EL (cell line): ENCODE measurements at regions not wholly inside any gene's neighbourhood (a gene's known extent, or its start where the extent isn't known, plus 50 kb on each side); places are given as distances from the start of the nearest gene placed in this dataset.
A peak's percentile ranks its signal among the peaks of the same experiment; 100 is the strongest.
"Not testable (repeated sequence)": the region's sequence is repeated elsewhere in the genome, so short reads cannot be mapped to it uniquely, and the experiment has no call there.

Experiments
- DNase-seq: peaks from one replicate; pipeline ENCODE4 v3.0.0-alpha.2; 2016

DNA sequence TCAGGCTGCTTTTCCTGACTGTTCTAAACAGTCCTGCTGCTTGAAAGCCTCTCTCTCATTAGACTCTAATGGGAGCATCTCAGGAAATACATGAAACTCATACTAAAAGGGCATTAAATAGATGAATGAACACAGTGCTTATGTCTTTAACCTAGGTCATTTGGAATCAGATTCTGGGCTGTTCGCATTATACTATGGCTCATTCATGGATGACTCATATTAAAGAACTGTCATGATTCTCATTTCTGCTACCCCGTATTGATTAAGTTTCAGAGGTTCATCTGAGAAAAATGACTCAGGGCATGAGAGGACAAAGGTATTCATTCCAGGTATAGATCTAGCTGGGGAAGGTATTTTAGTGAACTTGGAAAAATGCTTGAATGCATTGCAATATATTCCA, 335.5 kb downstream of the GJA1 start:
- peak; percentile 21 for DNase-seq

DNA sequence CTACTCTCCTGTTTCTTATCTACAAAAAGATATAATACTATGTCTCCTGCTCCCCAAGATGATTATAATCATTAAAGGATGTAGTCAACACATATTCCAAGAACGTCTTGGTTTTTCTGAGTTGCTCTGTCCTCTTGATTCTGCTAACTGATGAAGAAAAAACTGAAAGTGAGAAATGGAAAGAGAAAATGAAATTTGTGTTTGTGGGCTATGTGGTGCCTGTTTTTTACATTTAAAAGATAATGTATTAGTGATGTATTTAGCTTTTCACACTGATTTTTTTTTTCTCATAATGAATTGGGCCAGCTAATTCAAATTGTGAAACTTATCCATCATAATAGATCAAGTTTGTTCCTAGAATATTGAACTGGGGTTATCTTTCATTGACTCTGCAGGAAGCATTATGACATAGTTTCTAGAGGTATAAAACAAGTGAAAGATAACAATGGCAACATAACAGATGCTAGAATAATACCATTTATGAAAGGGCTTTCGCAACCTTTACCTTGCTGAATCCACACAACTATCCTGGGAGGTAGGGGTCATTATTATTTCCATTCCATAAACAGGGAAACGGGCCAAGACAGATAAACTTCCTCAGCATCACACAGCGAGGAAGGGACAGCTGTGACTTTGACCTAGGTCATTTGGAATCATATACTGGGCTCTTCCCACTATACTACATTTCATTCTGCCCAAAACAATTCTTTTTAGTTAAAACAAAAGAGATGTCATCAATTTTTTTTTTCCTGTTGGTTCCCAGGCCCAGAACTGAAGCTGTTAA, 336.7 kb downstream of the GJA1 start:
- DNase-seq: no peak

DNA sequence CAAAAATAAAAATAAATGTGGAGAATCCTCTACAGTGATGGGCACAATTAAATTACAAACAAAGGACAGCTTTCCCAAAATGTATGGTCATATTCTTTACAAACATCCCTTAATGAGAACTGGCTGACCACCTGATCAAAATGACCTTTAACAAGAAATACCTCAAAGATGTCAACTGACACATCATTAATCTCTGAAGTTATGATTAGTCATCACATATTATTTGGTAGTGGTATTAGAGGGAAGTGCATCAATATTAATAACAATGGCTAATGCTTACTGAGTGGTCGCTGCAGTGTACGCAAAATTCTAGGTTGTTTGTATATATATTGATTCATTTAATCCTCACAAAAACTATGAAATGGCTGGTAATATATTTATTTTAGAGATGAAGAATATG, 340.6 kb downstream of the GJA1 start:
- no peak for DNase-seq

DNA sequence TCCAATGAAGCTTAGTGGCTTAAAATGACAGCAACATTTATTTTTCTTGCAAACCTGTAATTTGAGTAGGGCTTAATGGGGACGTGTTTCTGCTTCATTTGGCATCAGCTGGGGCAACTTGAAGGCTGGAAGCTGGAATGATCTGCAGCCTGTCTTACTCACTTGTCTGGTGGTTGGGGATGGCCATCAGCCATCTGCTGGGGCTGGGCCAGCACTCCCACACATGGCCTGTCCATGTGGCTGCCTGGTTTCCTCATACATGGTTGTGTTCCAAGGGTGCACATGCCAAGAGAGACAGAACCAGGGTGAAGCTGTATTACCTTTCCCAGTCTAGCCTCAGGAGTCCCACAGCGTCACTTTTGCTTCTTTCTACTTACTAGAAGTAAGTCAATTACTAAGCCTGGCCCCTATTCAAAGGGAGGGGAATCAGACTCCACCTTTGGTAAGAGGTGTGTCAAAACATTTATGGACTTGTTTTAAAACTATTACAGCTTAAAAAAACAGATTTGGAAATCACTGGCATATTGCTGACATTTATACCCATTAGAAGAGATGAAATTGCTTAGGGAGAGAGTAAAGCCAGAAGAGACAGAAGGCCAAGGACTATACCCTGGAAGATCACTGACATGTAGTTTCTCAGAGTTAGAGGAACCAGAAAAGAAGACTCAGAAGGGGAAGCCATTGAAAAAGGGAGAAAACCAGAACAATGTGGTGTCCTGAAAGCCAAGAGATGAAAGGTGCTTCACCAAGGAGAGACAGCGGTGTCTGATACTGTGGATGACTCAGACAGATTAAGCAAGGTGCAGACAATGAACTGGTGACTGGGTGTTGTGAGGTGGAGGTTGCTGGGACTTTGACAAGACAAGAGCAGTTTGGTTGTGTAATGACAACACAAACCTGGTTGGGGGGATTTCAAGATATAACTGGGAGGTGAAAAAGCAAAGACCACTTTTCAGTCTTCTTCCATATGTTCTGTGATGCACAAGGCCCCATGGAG, 345.2 kb downstream of the GJA1 start:
- DNase-seq: peak; percentile 74

DNA sequence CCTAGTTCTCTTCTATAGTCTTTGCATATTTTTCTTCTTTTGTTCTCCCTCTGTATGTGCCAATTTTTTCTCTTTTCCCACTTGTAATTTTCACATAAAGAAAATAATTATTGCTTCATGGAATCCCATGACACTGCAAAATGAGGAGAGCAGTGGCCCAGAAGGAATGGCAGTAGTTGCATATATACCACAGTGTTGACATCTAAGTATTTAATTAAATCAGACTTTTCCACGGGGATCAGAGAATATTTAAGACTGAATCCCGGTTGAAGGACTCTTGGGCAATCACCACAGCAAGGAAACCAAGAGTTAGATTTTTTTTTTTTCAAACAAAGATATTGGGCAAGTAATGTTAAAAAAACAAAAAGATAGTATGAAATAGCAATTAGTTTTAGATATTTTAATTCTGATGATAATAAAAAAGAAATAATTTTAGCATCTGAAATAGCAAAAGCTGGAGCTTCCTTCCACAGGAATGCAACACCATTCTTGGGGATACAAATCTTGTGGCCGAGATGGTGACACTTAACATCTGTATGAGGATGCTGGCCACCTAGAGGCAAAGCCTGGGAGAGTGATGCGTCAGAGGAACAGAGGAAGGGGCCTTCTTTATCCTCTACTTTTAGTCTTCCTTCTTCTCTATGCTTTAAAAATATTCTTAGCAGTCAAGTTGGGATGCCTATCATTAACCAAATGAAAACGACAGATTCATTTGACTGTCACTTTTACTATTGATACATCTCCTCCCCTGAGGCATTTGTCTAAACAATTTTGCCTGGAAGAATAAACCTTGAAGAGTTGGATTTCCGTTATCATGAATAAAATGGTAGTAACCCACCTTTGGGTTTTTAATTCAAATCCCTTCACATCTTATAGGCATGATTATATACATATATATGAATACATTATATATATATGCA, 356.2 kb downstream of the GJA1 start:
- DNase-seq: no peak

DNA sequence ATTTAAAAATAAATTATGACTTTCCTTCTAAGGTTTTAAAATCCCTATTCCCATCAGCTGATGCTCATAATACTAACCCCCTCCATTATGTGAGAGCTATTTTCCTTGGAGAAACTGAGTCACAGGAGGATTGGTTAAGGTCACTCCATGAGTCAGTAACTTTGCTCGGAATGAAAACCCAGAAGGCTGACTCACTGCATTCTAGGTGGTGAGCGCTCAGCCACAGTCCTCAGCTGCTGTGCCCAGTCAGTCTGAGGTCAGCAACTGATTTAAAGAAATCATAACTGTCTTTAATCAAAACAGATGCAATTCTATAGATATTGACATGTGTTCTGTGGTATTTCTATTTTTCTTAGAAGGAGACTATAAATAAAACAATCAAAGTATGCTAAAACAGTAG, 359.2 kb downstream of the GJA1 start:
- DNase-seq: peak; percentile 91

DNA sequence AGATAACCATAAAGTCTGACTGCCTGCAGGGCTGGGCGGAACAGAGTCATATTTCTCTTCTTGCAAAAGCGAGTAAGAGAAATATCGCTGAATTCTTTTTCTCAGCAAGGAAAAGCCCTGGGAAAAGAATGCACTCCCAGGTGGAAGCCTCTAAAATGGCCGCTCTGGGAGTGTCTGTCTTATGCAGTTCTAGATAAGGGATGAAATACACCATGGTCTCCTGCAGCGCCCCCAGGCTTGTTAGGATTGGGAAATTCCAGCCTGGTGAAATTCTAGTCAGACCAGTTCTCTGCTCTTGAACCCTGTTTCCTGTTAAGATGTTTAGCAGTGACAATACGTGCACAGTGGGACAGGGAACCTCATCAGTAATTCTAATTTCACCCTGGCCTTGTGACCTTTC, 362.2 kb downstream of the GJA1 start:
- DNase-seq: not testable (repeated sequence)

DNA sequence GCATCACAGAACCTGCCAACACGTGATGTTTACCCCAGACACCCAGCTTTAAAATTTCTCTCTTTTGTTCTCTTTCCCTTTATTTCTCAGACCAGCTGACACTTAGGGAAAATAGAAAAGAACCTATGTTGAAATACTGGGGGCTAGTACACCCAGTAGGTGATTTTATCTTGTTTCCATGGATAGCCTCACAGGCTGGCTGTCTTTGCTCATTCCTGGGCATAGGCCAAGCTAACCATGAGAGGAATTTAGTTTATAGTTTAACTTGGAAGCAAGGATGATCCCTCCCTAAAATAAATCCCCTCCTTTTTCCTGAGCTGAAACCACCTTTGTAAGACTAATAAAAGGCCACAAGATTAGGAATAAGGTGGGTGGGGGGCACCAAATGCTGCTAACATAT, 362.7 kb downstream of the GJA1 start:
- not testable (repeated sequence) for DNase-seq

DNA sequence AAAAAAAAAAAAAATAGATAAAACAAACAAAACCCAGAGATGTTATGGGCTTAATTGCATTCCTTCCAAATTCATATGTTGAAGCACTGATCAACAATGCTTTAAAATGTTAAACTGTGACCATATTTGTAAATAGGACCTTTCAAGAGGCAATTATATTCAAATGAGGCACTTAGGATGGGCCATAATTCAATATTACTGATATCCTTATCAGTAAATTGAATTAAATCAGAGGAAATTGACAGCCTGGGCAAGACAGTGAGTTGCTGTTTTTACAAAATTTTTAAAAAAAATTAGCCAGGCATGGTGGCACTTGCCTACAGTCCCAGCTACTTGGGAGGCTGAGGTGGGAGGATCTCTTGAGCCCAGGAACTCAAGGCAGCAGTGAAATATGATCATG, 364.1 kb downstream of the GJA1 start:
- no peak for DNase-seq

DNA sequence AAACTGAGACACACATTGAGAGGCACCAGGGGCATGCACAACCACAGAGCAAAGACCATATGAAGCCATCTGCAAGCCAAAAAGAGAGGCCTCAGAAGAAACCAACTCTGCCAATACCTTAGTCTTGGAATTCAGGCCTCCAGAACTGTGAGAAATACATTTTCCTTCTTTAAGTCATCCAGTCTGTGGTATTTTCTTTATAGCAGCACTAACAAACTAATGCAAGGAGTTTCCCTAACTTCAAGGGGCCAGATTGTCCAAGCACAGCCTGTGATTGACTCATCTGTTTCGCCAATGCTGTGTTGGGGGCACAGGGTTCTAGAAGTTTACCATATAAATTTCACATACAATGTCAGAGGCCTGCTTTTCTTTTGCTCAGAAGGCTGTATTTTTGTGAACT, 364.6 kb downstream of the GJA1 start:
- DNase-seq: no peak

DNA sequence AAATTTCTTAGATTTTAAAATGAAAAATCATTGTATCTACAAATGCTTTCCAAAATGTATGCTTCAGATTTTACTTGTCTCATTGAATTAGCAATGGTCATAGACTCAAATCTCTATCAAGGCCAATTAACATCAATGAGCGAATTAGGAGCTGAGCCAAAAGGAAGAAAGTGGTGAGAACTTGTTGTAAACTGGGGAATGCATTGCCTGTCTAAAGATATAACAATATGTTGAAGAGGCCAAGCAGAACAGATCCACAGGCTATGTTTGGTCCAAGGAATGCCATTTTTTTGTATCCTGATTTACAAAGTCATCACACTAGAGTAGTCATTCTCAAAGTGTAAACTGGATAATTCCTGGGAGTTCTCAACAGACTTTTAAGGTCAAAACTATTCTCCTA, 370.7 kb downstream of the GJA1 start:
- DNase-seq: no peak

DNA sequence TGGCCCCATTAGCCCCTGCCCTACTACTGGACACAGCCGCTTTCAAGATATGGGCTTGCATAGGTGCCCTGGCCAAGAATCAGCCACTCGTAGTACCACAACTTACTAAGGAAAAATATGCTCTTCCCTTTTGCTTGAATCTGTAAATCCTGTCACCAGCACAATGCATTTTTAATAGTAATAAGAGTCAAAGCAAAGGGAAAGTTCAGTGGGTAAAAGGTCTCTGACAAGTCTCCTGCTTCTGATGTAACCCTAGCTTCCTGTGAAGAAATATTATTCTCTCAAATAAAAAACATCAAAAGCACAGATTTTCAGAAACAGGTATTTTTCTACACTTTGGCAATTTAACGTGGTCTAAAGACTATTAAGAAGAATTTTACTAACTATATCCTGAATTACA, 373.8 kb downstream of the GJA1 start:
- no peak for DNase-seq

DNA sequence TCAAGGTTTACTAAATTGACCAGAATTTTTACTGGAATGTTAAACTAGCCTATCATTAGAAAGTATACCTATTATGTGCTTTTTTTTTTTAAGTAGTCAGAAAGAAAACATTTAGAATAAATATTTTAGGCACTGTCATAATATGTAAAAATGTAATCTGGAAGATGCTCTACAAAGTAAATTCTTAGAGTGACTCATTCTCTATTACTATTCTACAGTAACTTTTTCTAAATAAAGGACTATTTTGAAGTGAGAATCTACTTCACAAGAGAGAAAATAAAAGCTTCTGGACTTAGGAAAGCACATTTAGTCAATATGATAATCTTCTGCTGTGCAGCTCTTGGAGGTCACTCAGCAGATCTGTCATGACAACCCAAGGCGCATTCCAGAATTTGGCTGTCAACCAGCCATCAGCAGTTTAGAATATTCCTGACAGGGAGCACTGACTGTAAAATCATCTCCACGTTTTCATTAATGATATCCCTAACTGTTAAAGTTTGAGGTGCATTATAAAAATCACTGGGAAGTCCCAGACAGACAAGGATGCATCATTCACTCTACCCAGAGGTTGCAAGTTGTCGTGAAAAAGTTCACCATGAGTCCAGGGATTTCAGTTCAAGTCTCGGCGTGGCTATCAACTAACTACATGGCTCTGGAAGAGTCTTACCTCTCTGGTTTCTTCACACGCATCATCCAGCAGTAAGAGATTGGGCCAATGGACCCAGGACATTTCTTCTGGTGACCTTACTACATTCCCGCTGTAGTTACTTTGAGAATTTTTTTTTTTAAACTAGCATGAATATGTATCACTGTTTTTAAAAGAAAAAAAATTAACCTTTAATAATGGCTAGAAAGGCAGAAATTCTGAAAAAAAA, 374.9 kb downstream of the GJA1 start:
- no peak for DNase-seq

DNA sequence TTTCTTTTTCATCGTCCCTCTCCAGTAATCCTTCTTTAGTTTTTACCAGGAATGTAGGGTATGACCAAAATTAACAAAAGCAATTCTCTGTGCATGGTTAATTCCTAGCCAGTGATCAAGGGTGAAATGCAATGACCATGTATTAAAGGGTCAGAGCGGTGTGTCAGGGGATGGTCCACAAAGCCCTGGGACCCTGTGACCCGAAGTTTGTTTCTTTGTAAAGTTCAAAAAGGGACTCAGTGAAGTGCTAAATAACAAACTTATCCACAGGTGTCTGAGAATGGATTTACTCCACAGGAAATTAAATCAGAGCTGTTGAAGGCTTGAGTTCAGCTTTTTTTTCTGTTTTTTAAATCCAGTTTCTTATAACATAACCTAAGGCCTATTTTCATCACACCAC, 375.7 kb downstream of the GJA1 start:
- no peak for DNase-seq

DNA sequence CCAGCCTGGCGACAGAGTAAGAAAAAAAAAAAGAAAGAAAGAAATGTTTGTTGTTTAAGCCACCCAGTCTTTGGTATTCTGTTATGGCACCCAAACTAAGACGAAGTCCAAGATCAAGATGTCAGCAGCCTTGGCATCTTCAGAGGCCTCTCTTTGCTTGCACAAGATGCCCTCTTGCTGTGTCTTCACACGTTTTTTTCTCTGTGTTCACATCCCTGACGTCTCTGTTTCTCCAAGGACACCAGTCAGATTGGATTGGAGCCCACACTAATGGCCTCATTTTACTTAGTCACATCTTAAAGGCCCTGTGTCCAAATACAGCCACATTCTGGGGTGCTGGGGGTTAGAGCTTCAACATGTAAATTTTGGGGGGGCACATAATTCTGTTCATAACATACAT, 380.9 kb downstream of the GJA1 start:
- DNase-seq: no peak

DNA sequence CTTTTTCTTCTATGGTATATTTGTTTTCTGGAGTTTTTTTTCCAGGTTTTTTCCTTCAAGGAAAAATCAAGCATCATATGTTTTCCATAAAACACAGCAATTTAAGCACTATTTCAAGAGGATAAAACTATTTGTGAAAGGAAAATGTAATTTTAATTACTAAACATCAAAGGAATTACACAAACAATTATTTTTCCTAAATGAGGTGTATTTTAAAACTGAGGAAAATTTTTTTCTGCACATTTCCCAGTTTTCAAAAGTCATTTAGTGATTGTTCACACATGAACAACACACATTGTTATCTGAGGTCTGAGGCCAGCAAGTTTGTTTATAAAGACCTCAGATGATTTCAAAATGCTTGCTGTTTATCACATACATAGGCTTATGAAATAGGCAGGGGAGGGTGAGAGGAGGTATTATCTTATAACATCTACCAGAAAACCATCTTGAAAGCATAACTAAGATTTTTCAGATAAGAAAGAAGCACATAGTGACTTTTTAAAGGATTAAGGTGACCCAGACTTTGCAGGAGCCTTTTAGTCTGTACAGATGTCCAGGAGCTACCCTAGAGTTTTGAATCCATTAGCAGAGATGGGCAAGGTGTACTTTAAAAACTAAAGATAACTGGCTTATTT, 381.6 kb downstream of the GJA1 start:
- DNase-seq: no peak

DNA sequence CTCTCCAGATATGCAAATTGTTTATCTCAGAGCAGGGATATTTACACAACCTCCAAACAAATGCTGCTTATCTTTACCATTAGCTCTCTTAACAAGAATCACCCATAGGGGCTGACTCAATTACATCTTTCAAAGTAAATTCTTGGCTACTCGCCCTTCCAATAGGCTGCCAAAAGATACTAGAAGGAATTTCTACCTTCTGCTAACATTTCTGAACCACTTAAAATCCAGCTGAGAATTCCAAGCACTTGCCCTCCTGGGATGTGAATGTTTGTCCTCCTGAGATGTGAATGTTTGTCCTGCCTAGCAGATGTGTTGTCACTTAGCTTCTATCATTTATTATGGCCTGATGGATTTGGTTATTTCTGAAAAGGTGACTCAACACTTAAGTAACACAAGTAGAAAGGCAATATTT, 388.0 kb downstream of the GJA1 start:
- DNase-seq: peak; percentile 72

DNA sequence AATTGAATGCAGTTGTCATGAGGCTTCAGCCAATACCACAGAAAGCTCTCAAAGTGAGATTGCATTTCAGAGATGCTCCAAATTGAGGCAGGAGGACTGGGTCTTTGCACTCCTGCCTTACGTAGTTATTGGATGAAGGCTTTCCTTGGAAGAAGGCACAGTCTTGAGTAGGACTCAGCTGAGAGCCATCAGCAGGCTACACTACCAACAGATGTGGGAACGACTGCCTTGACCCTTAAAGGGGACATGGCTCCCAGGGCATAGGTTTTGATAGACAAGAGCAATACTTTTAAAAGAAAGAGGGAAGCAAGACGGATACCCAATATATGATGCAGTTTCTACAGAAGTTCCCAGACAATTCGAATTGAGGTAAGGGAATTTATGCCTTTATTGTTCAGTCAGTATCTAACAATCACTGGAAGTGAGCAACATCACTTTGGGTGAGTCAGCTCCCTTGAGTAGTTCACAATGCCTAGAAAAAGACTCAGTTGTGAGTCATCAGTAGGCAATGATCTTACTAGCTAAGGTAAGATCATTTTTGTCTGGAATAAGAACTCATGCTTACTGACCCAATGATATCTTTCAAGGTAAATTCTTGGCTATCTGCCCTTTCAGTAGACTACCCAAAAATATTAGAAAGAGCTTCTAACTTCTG, 390.8 kb downstream of the GJA1 start:
- peak; percentile 85 for DNase-seq

DNA sequence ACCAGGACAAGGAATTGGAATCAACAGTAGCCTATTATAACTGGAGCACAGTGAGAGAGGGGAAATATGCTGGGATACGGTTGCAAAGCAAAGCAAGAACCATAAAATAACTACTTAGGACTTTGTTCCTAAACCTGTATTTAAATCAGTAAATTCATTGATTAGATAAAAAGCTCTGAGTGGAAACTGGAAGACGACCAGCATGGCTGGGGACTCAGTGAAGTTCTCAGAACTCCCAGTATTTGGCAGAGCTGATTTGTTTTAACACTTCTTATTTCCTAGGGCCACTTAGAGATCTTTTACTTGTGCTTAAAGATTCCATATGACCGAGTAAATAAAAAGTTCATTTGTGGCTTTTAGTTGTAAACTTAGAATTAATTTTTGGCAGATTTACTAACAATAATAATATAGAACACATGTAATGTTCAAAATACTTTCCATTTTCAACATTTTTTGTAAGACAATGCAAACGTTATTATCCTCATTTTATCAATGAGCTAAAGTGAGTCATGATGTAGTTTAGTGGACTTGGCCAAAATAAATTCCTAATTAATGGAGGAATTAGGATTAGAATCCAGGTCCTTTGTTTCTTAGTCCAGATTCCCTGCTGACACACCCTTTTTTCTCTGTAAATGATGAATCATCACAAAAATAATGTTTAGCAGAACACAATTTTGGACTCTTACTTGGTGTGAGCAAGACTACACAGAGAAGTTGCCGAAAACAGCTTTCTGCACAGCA, 392.9 kb downstream of the GJA1 start:
- DNase-seq: no peak

DNA sequence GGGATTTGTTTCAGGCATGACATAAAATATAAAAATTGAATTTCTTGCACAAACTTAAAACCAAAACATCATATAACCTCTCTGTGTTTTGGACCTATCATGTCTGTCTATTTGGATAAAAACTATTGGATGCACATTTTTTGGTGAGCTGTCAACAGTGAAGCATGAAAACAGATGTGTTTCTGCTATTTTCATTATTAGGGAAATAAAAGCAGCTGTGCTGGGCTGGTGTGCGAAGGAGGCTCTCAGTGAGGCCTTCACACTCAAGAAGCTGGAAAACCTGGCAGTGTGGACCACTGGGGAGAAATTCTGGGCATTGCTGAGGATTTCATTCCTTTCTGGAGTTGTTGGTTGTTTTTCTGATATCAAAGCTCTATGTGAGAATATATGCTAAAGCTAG, 395.3 kb downstream of the GJA1 start:
- no peak for DNase-seq
